ENCODE measurements at regions not wholly inside any gene's neighbourhood (a gene's known extent, or its start where the extent isn't known, plus 50 kb on each side); places are given as distances from the start of the nearest gene placed in this dataset.

DNA sequence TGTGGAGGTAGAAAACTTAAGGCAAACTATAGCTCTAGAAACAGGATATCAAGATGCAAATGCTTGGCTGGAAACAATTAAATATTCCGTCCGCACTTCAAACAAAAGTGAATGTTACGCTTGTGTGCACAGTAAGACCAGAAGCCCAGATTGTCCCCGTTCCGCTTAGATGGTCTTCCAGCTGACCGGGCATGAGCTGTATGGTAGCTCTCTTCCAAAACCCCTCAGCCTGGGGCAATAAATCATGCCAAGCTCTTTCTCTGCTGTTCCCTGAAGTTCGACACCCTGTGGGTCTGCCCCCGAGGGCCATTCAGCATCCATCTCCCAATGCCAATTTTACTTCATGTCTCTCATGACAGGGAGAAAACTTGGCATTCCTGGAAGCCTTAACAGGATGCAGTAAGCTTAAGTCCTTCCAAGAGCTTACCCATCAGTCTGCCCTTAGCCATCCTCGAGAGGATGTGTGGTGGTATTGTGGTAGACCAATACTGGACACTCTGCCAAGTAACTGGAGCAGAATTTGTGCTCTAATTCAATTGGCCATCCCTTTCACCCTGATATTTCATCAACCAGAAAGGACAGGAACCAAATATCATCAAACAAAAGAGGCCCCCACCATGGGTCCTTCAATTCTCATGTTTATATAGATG, 70.7 kb upstream of the RANBP6 start:
- no peak for ATAC-seq
- TF ChIP-seq GLIS3 (CRISPR knock-in tag; IDR thresholded peaks at IDR 0.05) (no peak), ZNF8 (CRISPR knock-in tag; IDR thresholded peaks at IDR 0.05) (no peak), SNAI2 (CRISPR knock-in tag; IDR thresholded peaks at IDR 0.05) (no peak), PPARA (CRISPR knock-in tag; IDR thresholded peaks at IDR 0.05; ENCODE audit: borderline replicate concordance) (no peak), ISL1 (CRISPR knock-in tag; IDR thresholded peaks at IDR 0.05) (no peak), BACH2 (CRISPR knock-in tag; IDR thresholded peaks at IDR 0.05; ENCODE audit: borderline replicate concordance) (no peak), ARNTL (CRISPR knock-in tag; IDR thresholded peaks at IDR 0.05; ENCODE audit: borderline replicate concordance, low read depth) (no peak), TCF4 (CRISPR knock-in tag; IDR thresholded peaks at IDR 0.05; ENCODE audit: borderline replicate concordance) (no peak), RARB (CRISPR knock-in tag; IDR thresholded peaks at IDR 0.05) (no peak), TOX (CRISPR knock-in tag; IDR thresholded peaks at IDR 0.05; ENCODE audit: borderline replicate concordance) (no peak), ZNF70 (CRISPR knock-in tag; IDR thresholded peaks at IDR 0.05) (no peak), ZFP3 (CRISPR knock-in tag; IDR thresholded peaks at IDR 0.05) (no peak)
- TF ChIP-seq, protein P1, sequence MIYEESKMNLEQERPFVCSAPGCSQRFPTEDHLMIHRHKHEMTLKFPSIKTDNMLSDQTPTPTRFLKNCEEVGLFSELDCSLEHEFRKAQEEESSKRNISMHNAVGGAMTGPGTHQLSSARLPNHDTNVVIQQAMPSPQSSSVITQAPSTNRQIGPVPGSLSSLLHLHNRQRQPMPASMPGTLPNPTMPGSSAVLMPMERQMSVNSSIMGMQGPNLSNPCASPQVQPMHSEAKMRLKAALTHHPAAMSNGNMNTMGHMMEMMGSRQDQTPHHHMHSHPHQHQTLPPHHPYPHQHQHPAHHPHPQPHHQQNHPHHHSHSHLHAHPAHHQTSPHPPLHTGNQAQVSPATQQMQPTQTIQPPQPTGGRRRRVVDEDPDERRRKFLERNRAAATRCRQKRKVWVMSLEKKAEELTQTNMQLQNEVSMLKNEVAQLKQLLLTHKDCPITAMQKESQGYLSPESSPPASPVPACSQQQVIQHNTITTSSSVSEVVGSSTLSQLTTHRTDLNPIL (CRISPR knock-in tag; IDR thresholded peaks at IDR 0.05; ENCODE audit: low read depth), result no peak
- TF ChIP-seq, protein P2, sequence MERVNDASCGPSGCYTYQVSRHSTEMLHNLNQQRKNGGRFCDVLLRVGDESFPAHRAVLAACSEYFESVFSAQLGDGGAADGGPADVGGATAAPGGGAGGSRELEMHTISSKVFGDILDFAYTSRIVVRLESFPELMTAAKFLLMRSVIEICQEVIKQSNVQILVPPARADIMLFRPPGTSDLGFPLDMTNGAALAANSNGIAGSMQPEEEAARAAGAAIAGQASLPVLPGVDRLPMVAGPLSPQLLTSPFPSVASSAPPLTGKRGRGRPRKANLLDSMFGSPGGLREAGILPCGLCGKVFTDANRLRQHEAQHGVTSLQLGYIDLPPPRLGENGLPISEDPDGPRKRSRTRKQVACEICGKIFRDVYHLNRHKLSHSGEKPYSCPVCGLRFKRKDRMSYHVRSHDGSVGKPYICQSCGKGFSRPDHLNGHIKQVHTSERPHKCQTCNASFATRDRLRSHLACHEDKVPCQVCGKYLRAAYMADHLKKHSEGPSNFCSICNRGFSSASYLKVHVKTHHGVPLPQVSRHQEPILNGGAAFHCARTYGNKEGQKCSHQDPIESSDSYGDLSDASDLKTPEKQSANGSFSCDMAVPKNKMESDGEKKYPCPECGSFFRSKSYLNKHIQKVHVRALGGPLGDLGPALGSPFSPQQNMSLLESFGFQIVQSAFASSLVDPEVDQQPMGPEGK (CRISPR knock-in tag; IDR thresholded peaks at IDR 0.05; ENCODE audit: borderline replicate concordance), result no peak
- TF ChIP-seq, protein P3, sequence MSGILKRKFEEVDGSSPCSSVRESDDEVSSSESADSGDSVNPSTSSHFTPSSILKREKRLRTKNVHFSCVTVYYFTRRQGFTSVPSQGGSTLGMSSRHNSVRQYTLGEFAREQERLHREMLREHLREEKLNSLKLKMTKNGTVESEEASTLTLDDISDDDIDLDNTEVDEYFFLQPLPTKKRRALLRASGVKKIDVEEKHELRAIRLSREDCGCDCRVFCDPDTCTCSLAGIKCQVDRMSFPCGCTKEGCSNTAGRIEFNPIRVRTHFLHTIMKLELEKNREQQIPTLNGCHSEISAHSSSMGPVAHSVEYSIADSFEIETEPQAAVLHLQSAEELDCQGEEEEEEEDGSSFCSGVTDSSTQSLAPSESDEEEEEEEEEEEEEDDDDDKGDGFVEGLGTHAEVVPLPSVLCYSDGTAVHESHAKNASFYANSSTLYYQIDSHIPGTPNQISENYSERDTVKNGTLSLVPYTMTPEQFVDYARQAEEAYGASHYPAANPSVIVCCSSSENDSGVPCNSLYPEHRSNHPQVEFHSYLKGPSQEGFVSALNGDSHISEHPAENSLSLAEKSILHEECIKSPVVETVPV (CRISPR knock-in tag; IDR thresholded peaks at IDR 0.05), result no peak
- TF ChIP-seq, protein P4, sequence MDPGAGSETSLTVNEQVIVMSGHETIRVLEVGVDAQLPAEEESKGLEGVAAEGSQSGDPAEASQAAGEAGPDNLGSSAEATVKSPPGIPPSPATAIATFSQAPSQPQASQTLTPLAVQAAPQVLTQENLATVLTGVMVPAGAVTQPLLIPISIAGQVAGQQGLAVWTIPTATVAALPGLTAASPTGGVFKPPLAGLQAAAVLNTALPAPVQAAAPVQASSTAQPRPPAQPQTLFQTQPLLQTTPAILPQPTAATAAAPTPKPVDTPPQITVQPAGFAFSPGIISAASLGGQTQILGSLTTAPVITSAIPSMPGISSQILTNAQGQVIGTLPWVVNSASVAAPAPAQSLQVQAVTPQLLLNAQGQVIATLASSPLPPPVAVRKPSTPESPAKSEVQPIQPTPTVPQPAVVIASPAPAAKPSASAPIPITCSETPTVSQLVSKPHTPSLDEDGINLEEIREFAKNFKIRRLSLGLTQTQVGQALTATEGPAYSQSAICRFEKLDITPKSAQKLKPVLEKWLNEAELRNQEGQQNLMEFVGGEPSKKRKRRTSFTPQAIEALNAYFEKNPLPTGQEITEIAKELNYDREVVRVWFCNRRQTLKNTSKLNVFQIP (CRISPR knock-in tag; IDR thresholded peaks at IDR 0.05; ENCODE audit: borderline replicate concordance, low read depth), result no peak

DNA sequence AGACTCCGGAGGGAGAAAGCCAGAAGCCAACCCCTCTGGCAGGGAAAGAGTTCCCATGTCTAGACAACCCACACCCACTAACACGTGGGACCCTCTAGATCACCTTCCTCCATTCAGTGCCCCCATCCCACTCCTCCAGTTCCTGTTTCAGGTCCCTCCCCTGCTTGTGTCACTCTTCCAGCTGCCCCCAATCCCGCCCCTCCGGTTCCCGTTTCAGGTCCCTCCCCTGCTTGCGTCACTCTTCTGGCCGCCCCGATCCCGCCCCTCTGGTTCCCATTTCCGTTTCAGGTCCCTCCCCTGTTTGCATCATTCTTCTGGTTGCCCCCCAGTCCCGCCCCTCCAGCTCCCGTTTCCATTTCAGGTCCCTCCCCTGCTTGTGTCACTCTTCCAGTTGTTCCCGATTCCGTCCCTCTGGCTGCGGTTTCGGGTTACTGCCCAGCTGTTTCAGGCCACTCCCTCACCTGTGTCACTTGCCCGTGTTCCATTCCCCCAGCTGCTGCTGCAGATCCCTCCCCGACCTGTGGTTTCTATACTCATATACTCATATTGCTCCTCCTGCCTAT, 64.8 kb upstream of the RANBP6 start:
- peak; percentile 96 for ATAC-seq

More for the DNA sequence above, 64.8 kb upstream of the RANBP6 start:
- no peak for TF ChIP-seq ESRRG (CRISPR knock-in tag; IDR thresholded peaks at IDR 0.05)
- no peak for TF ChIP-seq TCF4 (CRISPR knock-in tag; IDR thresholded peaks at IDR 0.05; ENCODE audit: borderline replicate concordance)
- TF ChIP-seq ZFP30 (CRISPR knock-in tag; IDR thresholded peaks at IDR 0.05), result no peak
- TF ChIP-seq ZC3H10 (CRISPR knock-in tag; IDR thresholded peaks at IDR 0.05), result no peak
- TF ChIP-seq TOX (CRISPR knock-in tag; IDR thresholded peaks at IDR 0.05; ENCODE audit: borderline replicate concordance), result no peak
- no peak for TF ChIP-seq OSR1 (CRISPR knock-in tag; IDR thresholded peaks at IDR 0.05)
- no peak for TF ChIP-seq SNAI2 (CRISPR knock-in tag; IDR thresholded peaks at IDR 0.05)
- TF ChIP-seq BACH2 (CRISPR knock-in tag; IDR thresholded peaks at IDR 0.05; ENCODE audit: borderline replicate concordance), result no peak
- TF ChIP-seq, protein P3 (CRISPR knock-in tag; IDR thresholded peaks at IDR 0.05), result no peak
- no peak for TF ChIP-seq ZNF8 (CRISPR knock-in tag; IDR thresholded peaks at IDR 0.05)
- TF ChIP-seq, protein P5, sequence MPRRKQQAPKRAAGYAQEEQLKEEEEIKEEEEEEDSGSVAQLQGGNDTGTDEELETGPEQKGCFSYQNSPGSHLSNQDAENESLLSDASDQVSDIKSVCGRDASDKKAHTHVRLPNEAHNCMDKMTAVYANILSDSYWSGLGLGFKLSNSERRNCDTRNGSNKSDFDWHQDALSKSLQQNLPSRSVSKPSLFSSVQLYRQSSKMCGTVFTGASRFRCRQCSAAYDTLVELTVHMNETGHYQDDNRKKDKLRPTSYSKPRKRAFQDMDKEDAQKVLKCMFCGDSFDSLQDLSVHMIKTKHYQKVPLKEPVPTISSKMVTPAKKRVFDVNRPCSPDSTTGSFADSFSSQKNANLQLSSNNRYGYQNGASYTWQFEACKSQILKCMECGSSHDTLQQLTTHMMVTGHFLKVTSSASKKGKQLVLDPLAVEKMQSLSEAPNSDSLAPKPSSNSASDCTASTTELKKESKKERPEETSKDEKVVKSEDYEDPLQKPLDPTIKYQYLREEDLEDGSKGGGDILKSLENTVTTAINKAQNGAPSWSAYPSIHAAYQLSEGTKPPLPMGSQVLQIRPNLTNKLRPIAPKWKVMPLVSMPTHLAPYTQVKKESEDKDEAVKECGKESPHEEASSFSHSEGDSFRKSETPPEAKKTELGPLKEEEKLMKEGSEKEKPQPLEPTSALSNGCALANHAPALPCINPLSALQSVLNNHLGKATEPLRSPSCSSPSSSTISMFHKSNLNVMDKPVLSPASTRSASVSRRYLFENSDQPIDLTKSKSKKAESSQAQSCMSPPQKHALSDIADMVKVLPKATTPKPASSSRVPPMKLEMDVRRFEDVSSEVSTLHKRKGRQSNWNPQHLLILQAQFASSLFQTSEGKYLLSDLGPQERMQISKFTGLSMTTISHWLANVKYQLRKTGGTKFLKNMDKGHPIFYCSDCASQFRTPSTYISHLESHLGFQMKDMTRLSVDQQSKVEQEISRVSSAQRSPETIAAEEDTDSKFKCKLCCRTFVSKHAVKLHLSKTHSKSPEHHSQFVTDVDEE (CRISPR knock-in tag; IDR thresholded peaks at IDR 0.05), result no peak
- TF ChIP-seq ARNTL (CRISPR knock-in tag; IDR thresholded peaks at IDR 0.05; ENCODE audit: borderline replicate concordance, low read depth), result no peak
- TF ChIP-seq ZFP3 (CRISPR knock-in tag; IDR thresholded peaks at IDR 0.05), result no peak
- TF ChIP-seq, protein P2 (CRISPR knock-in tag; IDR thresholded peaks at IDR 0.05; ENCODE audit: borderline replicate concordance), result no peak
- no peak for TF ChIP-seq ZNF70 (CRISPR knock-in tag; IDR thresholded peaks at IDR 0.05)
- TF ChIP-seq ISL1 (CRISPR knock-in tag; IDR thresholded peaks at IDR 0.05), result no peak
- no peak for TF ChIP-seq PPARA (CRISPR knock-in tag; IDR thresholded peaks at IDR 0.05; ENCODE audit: borderline replicate concordance)
- TF ChIP-seq, protein P4 (CRISPR knock-in tag; IDR thresholded peaks at IDR 0.05; ENCODE audit: borderline replicate concordance, low read depth), result no peak
